HUDEP-2 (cell line): ENCODE measurements at regions not wholly inside any gene's neighbourhood (a gene's known extent, or its start where the extent isn't known, plus 50 kb on each side); places are given as distances from the start of the nearest gene placed in this dataset.
"Not testable (repeated sequence)": the region's sequence is repeated elsewhere in the genome, so short reads cannot be mapped to it uniquely, and the experiment has no call there.

Experiments used
- DNase-seq, 76 experiments: peaks; one replicate each; lab custom pipeline; 2025; ENCODE audit not compliant: unreplicated experiment in 76 of 76; lab: John Stamatoyannopoulos, UW

- no peak for DNase-seq
Measured at GRCh38 chr3:40745381-40746106, 220.8 kb downstream of the ZNF621 start.

DNA sequence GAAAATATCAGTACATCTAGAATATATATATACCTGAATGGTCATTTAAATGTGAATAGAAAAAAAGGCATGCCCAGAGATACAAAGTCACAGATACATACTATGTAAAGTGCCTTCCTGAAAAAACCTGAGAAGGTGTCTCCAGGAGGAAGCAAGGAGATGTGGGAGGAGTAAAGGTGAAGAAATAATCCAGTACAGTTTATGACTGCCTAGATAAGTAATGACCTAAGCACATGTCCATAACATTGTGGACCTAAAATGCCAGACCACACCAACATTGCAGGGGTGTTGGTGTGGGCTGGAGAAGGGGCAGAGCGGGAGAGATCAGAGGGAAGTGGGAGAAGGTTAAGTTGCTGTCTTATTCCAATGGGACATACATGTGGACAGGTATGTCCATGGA is 226.9 kb downstream of the ZNF621 start:
- no peak for DNase-seq

GRCh38 chr3:40752492-40752891 is 227.7 kb downstream of the ZNF621 start:
- no peak for DNase-seq

- DNase-seq, result no peak
Measured at GRCh38 chr3:40753291-40753770, 228.6 kb downstream of the ZNF621 start.

GRCh38 chr3:40753951-40754350 is 229.2 kb downstream of the ZNF621 start:
- no peak for DNase-seq

DNA sequence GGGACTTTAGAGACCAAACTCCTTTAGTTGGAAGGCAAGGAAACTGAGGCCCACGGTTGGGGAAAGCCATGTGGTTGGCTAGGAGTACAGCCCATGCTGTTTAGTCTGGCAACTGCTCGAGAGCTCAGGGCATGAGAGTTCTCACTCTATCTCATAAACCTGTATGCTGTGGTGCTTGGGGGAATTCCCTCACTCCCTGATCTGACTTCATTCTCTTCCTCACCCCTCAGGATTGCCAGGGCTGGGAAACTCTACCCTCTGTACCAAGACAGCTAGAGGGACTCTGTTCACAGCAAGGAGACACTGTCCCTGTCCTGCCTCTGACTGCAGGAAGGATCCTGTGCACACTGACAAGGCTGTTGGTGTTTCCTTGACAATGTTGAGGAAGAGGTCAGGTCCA is 230.2 kb downstream of the ZNF621 start:
- no peak for DNase-seq

DNA sequence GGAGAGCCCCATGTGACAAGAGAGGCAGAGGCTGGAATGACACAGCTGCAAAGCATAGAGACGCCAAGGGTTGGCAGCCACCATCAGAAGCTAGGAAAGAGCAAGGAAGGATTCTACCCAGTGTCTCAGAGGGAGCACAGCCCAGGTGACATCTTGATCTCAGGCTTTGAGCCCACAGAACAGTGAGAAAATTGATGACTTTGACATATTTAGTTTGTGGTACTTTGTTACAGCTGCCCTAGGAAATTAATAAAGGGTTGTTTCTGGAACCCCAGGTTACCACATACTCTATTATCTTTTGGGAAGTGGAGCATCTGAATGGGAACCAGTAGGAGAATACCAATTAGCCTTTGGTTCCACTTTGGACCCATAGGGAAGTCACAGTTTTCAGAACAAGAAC is 231.7 kb downstream of the ZNF621 start:
- no peak for DNase-seq

DNA sequence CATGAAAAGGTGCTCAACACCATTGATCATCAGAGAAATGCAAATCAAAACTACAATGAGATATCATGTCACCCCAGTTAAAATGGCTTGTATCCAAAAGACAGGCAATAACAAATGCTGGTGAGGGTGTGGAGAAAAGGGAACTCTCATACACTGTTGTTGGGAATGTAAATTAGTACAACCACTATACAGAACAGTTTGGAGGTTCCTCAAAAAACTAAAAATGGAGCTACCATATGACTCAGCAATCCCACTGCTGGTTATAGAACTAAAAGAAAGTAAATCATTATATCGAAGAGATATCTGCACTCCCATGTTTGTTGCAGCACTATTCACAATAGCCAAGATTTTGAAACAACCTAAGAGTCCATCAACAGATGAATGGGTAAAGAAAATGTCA is 238.0 kb downstream of the ZNF621 start:
- not testable (repeated sequence) for DNase-seq

DNA sequence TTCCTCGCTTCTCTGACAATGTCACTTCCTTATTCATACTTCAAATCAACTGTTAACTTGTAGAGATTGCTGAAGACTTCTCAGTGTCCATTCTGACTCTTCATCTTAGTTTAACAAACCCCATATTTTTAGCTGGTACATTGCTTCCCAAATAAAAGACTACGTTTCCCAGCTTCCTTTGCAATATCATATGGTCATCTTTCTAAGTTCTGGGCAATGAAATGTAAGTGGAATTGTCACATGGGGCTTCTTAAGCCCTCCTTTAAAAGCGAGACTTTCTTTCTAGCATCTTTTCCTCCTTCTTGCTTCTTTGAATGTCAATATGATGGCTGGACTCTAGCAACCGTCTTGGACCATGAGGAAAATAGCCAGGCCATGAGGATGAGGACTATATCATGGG is 239.0 kb downstream of the ZNF621 start:
- DNase-seq, result no peak

DNA sequence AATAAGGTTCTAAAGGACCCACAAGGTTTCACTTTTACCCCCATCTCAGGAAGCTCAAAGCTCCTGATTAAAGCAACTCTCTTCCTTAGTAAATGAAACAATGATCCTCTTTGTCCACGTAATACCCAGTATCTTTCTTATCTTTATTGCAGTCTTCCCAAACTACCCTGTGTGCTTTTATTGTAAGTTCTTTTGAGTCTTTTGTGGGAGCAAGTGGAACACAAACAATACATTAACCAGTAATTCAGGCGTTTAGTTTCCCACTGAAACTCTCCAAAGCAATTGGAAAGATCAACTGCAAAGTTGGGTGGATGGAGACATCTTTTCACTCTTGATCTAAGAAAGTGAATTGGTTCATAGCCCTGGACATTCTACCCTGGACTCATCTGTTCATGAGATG is 240.0 kb downstream of the ZNF621 start:
- no peak for DNase-seq

GRCh38 chr3:40765884-40766283 is 241.1 kb downstream of the ZNF621 start:
- DNase-seq, result no peak

DNA sequence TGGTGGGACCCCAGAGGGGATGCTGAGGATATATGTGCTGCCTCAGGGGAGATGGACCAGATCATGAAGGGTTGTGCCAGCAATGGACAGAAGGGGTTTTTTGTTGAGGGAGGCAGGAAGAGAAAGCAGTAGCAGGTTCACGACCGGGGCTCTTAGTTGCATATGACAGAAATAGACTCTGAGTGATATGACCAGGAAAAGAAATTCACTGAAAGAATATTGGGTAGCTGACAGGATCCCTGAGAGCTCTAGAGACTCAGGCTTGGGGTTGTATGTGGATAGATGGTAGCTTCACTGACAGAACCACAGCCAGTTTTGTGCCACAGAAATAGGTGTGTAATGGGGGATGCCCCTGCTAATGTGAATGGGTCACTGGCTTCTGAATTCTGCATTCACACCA is 241.6 kb downstream of the ZNF621 start:
- DNase-seq, result no peak

- no peak for DNase-seq
Measured at GRCh38 chr3:40768046-40768445, 243.3 kb downstream of the ZNF621 start.

DNA sequence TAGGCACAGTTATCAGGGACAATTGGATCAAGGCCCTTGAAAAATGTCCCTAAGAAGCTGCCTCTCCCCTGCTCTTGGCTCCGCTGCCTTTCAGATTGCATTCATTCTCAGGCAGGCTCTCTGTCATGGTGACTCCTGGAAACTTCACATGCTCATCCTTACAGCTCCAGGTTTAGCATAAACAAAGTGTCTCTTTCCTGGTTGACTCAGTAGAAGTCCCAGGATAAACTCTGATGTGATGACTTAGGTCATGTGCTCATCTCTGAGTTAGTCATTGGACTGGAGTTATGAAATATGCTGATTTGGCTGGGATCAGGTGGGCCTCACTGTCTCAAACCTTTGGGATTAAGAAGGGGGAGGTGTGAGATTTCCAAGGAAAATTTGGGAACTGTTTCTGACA is 243.8 kb downstream of the ZNF621 start:
- DNase-seq, result no peak

DNA sequence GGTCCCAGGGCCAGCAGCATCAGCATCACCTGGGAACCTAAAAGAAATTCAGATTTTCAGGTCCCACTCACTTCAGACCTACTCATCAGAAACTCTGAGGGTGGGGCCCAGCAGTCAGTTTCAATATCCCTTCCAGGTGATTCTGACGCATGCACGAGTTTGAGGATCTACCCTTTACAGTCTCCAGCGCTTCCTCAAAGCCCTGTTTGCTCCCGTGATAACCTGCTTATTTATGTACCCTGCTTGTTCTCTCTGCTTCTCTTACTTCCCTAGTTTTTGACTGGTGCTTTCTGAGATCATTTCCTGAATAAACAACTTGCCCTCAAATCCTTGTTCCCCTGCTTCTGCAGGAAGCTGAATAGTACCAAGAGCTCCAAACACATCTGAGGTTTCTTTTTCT is 245.3 kb downstream of the ZNF621 start:
- no peak for DNase-seq

- no peak for DNase-seq
Measured at GRCh38 chr3:40771112-40771511, 246.4 kb downstream of the ZNF621 start.

GRCh38 chr3:40779039-40779438 is 254.3 kb downstream of the ZNF621 start:
- DNase-seq, result no peak

DNA sequence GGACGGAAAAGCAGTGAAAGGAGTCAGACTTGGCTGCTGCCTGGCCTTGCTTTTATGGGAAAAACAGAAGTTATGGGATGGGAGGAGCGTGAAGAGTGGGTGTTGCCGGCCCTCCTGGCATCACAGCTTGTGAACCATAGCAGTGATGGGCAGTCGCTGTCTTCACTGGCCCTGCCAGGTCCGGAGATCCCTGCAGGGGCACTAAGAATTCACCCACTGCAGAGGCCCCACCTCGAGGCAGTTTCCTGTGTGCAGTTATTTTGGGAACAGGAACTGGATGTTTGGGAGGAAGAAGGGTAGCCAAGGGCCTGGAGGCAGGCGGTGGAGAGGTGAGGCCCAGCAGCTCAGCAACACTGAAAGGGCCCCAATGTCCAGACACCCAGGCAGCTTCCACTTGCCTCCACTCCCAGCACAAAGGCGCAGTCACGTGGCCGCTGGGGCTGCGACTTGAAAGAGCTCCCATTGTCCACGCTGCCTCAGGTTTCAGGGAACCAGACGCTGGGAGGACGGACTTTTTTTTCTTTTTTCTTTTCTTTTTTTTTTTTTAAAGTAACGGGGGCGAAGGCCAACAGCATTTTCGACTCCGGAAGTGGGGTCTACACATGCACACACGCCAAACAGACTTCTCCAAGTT is 255.6 kb downstream of the ZNF621 start:
- no peak for DNase-seq

DNA sequence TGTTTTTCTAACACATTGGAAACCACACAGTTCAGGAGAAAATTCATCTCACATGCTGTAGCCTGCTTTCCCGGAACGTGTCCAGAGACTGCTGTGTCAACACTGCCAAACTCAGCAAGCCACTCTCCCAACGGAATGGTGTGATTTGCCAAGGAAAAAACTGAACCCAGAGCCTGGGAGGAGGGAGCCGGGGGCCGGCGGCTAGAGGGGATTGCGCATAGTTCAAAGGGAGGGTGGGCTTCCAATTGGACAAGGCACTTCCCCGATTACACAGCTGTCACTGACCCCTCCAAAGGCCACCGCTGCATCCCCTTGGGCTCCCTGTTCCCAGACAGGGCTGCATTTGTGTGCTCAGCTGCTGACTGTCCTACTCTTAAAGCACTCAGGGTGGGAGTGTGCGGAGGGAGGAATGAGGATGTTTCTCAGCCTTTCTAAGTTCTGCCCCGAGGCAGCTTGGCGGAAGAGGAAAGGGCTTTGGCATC is 256.2 kb downstream of the ZNF621 start:
- no peak for DNase-seq

- DNase-seq, result no peak
Measured at GRCh38 chr3:40782111-40782721, 257.5 kb downstream of the ZNF621 start.

DNA sequence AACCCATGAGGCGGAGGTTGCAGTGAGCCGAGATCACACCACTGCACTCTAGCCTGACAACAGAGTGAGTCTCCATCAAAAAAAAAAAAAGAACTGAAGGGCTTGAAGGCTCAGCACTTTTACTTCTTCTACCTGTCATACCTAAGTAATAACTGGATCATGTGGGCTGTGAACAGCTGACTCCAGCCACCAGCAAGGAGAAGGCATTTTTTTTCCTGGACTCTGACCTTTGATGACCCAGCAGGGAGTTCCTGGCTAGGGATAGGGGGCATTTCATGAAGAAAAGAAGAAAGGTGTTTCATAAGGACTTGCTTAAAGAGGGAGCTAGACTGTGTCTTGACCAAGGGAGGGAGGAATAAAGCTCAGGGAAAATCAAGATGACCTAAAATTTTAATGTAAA is 266.0 kb downstream of the ZNF621 start:
- no peak for DNase-seq

GRCh38 chr3:40793730-40794129 is 269.0 kb downstream of the ZNF621 start:
- no peak for DNase-seq
